GM12878 (cell line): ENCODE measurements at regions not wholly inside any gene's neighbourhood (a gene's known extent, or its start where the extent isn't known, plus 50 kb on each side); places are given as distances from the start of the nearest gene placed in this dataset.

Experiments used
- ATAC-seq: fragments of 200-7000 bp; cut with Tn5 transposase; 3 replicates; pipeline ENCODE4 v1.9.1; 2020; ENCODE audit warnings: mild to moderate bottlenecking, moderate library complexity
- BruUV-seq: library from RNA; stranded (reverse); fragments of 400-500 nt; replicated peaks from 2 replicates; lab custom pipeline; 2021; lab: Mats Ljungman, UMichigan
- CTCF ChIA-PET: fragments of 300-600 bp; sonication (Branson Sonifier 250); formaldehyde crosslinking; extraction: SDS; loops from one replicate; lab custom pipeline; 2021; ENCODE audit warnings: inconsistent platforms; lab: Yijun Ruan, JAX
- POLR2A ChIA-PET: fragments of 350-600 bp; formaldehyde crosslinking; extraction: SDS; loops from one replicate; lab custom pipeline; 2021; ENCODE audit warnings: inconsistent platforms; lab: Charles Lee
- RAD21 ChIA-PET: fragments of 300-600 bp; sonication (Branson Sonifier 250); formaldehyde crosslinking; loops from one replicate; lab custom pipeline; 2023; ENCODE audit warnings: antibody characterized with exemption; ENCODE audit not compliant: unreplicated experiment; lab: Charles Lee
- SMC1A ChIA-PET: fragments of 300-600 bp; sonication (Branson Sonifier 250); formaldehyde crosslinking; loops from one replicate; lab custom pipeline; 2023; ENCODE audit not compliant: unreplicated experiment, uncharacterized antibody; lab: Charles Lee
- DNase-seq: peaks from one replicate; pipeline ENCODE4 v3.0.0-alpha.2; 2011; ENCODE audit warnings: low read depth, low spot score
- FAIRE-seq: peaks from 3 replicates; lab custom pipeline; 2011; peaks lifted over from hg19 to GRCh38; lab: Jason Lieb, UNC
- H2AFZ ChIP-seq: 2 replicates; pipeline ENCODE4 v1.6.0; 2011; ENCODE audit warnings: low read depth, low read length, control low read depth; ENCODE audit not compliant: control insufficient read depth
- H3K27ac ChIP-seq: 2 replicates; pipeline ENCODE4 v1.5.1; 2011; ENCODE audit warnings: control low read depth; ENCODE audit not compliant: control insufficient read depth, insufficient read depth
- H3K27me3 ChIP-seq, 2 experiments: replicated peaks in 1 of 2; 2 replicates each; pipeline versions ENCODE4 v1.6.0 to v1.6.1; 2011; ENCODE audit warnings: low read length in 1 of 2; ENCODE audit not compliant: control insufficient read depth in 2 of 2, insufficient read depth in 2 of 2
- H3K36me3 ChIP-seq, 2 experiments: 2 replicates each; pipeline ENCODE4 v1.5.1; 2011; ENCODE audit warnings: low read length in 1 of 2; ENCODE audit not compliant: control insufficient read depth in 2 of 2, insufficient read depth in 2 of 2
- H3K4me1 ChIP-seq: 2 replicates; pipeline ENCODE4 v1.6.1; 2011; ENCODE audit warnings: mild to moderate bottlenecking, low read length, moderate library complexity, mixed read lengths; ENCODE audit not compliant: control insufficient read depth, insufficient read depth
- H3K4me2 ChIP-seq: 2 replicates; pipeline ENCODE4 v1.6.0; 2011; ENCODE audit warnings: control low read depth; ENCODE audit not compliant: control insufficient read depth, insufficient read depth
- H3K4me3 ChIP-seq: fragments of 200-600 bp; sonication (generic); 2 replicates; pipeline ENCODE4 v1.5.1; 2016
- H3K79me2 ChIP-seq: 2 replicates; pipeline ENCODE4 v1.6.0; 2011; ENCODE audit warnings: low read length; ENCODE audit not compliant: control insufficient read depth, insufficient read depth
- H3K9ac ChIP-seq: 2 replicates; pipeline ENCODE4 v1.8.0; 2011; ENCODE audit warnings: low read length, control low read depth, mixed read lengths; ENCODE audit not compliant: control insufficient read depth, insufficient read depth
- H3K9me3 ChIP-seq: replicated peaks from 3 replicates; pipeline ENCODE4 v1.5.1; 2011; ENCODE audit warnings: mild to moderate bottlenecking, low read length; ENCODE audit not compliant: control insufficient read depth, insufficient read depth
- H4K20me1 ChIP-seq: 2 replicates; pipeline ENCODE4 v1.6.0; 2011; ENCODE audit not compliant: control insufficient read depth, insufficient read depth
- CBFB ChIP-seq: IDR thresholded peaks from 2 replicates; pipeline ENCODE4 v1.6.1; 2016; ENCODE audit warnings: antibody characterized with exemption, low read depth
- CUX1 ChIP-seq: IDR thresholded peaks from 2 replicates; pipeline ENCODE4 v1.6.1; 2012; ENCODE audit warnings: improper control_type of control experiment, low read depth, low read length; ENCODE audit not compliant: insufficient replicate concordance
- MYB ChIP-seq: fragments of 150-350 bp; IDR thresholded peaks from 2 replicates; pipeline ENCODE4 v1.6.1; 2014; ENCODE audit warnings: mild to moderate bottlenecking, low read depth, low read length, borderline replicate concordance
- PAX8 ChIP-seq: fragments of 450-650 bp; IDR thresholded peaks from 2 replicates; pipeline ENCODE4 v1.6.1; 2017; ENCODE audit warnings: mild to moderate bottlenecking, moderate library complexity
- POLR2AphosphoS5 ChIP-seq: IDR thresholded peaks from 2 replicates; pipeline ENCODE4 v1.6.1; 2011; ENCODE audit warnings: mild to moderate bottlenecking, low read length, inconsistent platforms
- POU2F2 ChIP-seq: IDR thresholded peaks from 3 replicates; pipeline ENCODE4 v1.6.1; 2011; ENCODE audit warnings: low read depth, mild to moderate bottlenecking, low read length, borderline replicate concordance
- RAD21 ChIP-seq: IDR thresholded peaks from 2 replicates; pipeline ENCODE4 v1.6.1; 2011; ENCODE audit warnings: mild to moderate bottlenecking, low read depth, low read length, moderate library complexity; ENCODE audit not compliant: insufficient read depth
- RELA ChIP-seq: fragments of 450-650 bp; IDR thresholded peaks from 2 replicates; pipeline ENCODE4 v1.8.0; 2014; ENCODE audit warnings: borderline replicate concordance; ENCODE audit not compliant: partially characterized antibody
- SMARCA5 ChIP-seq: fragments of 450-650 bp; IDR thresholded peaks from 2 replicates; pipeline ENCODE4 v1.6.1; 2017; ENCODE audit warnings: mild to moderate bottlenecking
- SUZ12 ChIP-seq: fragments of 200-600 bp; sonication (generic); IDR thresholded peaks from one replicate; pipeline ENCODE4 v1.6.1; 2018; ENCODE audit warnings: antibody characterized with exemption, mild to moderate bottlenecking; ENCODE audit not compliant: unreplicated experiment
- TCF3 ChIP-seq: IDR thresholded peaks from 2 replicates; pipeline ENCODE4 v1.6.1; 2012; ENCODE audit warnings: low read depth, mild to moderate bottlenecking, low read length, borderline replicate concordance; ENCODE audit not compliant: insufficient read depth
- USF1 ChIP-seq: IDR thresholded peaks from 2 replicates; pipeline ENCODE4 v1.6.1; 2011; ENCODE audit warnings: borderline replicate concordance, low read depth, mild to moderate bottlenecking, moderate library complexity, mixed read lengths, low read length; ENCODE audit not compliant: insufficient read depth; ENCODE audit errors: extremely low read length
- ZZZ3 ChIP-seq: IDR thresholded peaks from 2 replicates; pipeline ENCODE4 v1.6.1; 2011; ENCODE audit warnings: low read depth; ENCODE audit not compliant: control insufficient read depth, insufficient read length
- WGBS: methylation state at CpG from one replicate; pipeline ENCODE4 v1.1.6; 2016; ENCODE audit warnings: low lambda C conversion rate; ENCODE audit not compliant: insufficient replicate concordance, insufficient coverage; ENCODE audit errors: missing lambda C conversion rate; 5-methylcytosine and 5-hydroxymethylcytosine counted together
- in situ Hi-C: fragments of 300-500 bp; cut with MboI; formaldehyde crosslinking; loops from 9 replicates; pipeline ENCODE4 v1.14.3; 2018; ENCODE audit warnings: mixed read lengths
- intact Hi-C: fragments of 100-400 bp; cut with micrococcal nuclease; formaldehyde crosslinking; loops from one replicate; pipeline ENCODE4 v1.14.2; 2022; ENCODE audit not compliant: unreplicated experiment

GRCh38 chr20:59431014-59431413 lies 130.6 kb downstream of the EDN3 start (continued):
- TF ChIP-seq USF1 (no peak), RELA (no peak), SMARCA5 (no peak), TCF3 (no peak), MYB (no peak), CUX1 (no peak)
- TF ChIP-seq, all 136 proteins: peak for 0

GRCh38 chr20:59434960-59435359 lies 134.5 kb downstream of the EDN3 start:
- no peak overlapping the region for H3K4me2 ChIP-seq
- H4K20me1 ChIP-seq: no peaks in the 10 kb centered on the region
- intact Hi-C loops: no loop called here
- in situ Hi-C loops: no loop called here
- no peaks in the 10 kb centered on the region for H3K36me3 ChIP-seq
- H3K27me3 ChIP-seq: no peaks in the 10 kb centered on the region
- CTCF ChIA-PET: no interaction called here
- no peaks in the 10 kb centered on the region for H3K9me3 ChIP-seq
- ATAC-seq (no peak), FAIRE-seq (no peak), DNase-seq (no peak)
- POLR2A ChIA-PET: no interaction called here
- H3K27ac ChIP-seq: no peak overlapping the region
- no TSS peak for BruUV-seq
- WGBS: 28% methylated on average over 2 of the region's 2 CpGs
- H3K9ac ChIP-seq: no peak overlapping the region
- H2AFZ ChIP-seq: no peak overlapping the region
- SMC1A ChIA-PET: no interaction called here
- H3K4me3 ChIP-seq: no peak overlapping the region
- H3K4me1 ChIP-seq: no peaks in the 10 kb centered on the region
- RAD21 ChIA-PET: no interaction called here
- H3K79me2 ChIP-seq: no peaks in the 10 kb centered on the region
- TF ChIP-seq RAD21 (no peak), CBFB (no peak), ZZZ3 (no peak), POU2F2 (no peak), POLR2AphosphoS5 (no peak), SUZ12 (no peak), PAX8 (no peak)
